GM18907 (cell line): ENCODE measurements at regions not wholly inside any gene's neighbourhood (a gene's known extent, or its start where the extent isn't known, plus 50 kb on each side); places are given as distances from the start of the nearest gene placed in this dataset.

Experiments used
- ATAC-seq: cut with Tn5 transposase; IDR thresholded peaks from one replicate; pipeline ENCODE4 v1.9.1; 2021; ENCODE audit warnings: mild to moderate bottlenecking, moderate library complexity; ENCODE audit not compliant: unreplicated experiment

DNA sequence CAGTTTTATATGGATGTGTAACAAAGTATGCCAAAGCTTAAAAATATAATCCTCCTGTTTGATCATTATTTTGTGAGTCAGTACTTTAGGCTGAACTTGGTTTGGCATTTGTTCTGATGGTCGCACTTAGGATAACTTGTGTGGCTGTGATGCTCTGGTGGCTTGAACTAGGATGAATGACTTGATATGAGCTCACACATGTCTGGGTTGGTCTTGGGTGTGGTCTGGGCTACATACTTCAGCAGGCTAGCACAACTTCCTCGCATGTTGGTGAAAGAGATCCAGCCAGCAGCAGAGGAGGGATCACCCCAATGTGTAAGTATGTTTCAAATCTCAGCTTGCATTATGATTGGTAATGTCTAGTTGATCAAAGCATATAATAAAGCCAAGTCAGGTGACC, 969.1 kb upstream of the PCDH9 start:
- ATAC-seq: no peak

DNA sequence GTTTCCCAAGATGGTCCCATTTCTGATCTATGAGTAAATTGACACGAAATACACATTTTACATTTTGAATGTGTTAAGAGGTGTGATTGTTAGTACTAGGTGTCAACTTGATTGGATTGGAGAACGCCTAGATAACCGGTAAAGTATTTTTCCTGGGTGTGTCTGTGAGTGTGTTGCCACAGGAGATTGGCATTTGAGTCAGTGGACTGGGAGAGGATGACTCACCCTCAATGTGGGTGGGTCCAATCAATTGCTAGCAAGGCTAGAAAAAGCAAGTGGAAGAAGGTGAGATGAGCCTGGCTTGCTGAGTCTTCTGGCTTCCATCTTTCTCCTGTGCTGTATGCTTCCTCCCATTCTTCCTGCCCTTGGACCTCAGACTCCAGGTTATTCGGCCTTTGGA, 960.7 kb upstream of the PCDH9 start:
- no peak for ATAC-seq

DNA sequence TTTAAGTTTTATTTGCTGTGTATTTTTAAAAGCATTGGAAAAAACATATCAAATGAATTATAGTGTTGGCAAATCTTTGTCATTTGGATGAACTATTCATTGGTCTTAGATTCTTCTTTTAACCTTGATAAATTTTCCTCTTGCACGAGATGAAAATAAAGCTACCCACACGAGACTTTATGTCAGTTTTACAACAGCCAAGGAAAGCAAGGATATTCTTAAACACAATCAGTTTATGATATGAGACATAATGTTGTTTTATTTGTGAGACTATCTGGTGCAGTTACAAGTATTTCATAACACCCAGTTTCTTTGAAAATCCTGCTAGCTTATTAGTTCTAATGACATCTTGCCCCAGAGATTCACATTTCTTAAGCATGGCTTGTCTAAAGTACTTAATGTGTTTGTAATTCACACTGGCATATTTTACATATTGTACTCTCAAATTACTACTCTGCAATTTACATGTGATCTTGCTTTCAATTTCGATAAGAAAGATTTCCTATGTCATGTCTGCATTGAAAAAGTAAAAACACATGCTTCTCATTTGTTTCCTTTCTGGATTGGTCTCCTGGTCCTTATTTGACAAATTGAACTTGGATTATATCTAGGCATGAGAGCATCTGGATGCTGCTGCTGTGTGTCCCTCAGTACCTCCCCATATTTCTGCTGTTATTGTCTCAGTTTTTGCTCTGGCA, 955.5 kb upstream of the PCDH9 start:
- ATAC-seq: no peak

DNA sequence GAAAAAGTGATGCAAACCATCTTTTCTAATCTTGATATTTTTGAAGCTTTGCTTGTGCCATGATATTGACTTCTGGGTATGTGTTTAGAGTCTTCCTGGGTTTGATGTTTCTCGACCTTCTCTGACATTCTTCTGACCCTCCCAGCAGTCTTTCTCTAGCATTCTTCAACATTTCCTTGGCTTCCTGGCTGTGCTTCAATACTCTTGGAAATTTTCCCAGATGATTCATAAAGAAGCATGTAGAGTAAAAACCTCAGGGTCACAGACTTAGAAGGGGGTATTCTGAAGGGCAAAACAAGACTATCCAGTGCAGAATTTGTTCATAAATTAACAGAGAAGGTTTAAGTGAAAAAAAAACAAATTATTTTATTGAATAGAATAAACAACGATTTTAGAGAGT, 946.3 kb upstream of the PCDH9 start:
- ATAC-seq: no peak

DNA sequence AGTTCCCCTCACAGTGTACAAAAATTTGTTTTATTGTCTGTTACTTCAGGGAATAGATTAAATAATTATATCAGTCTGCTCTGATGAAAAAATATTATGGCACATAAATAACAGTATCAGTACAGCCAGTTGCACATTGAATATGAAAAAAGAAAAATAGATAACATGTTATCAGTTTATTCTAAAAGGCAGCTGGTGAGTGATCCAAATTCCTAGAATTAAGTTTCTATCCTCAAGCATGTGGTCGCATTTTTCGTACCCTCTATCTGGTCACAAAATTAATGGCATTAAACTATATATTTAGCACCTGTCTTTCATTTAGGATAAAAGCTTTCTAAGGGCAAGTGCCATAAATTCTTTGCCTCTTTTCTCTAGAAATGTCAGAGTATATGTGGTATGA, 944.8 kb upstream of the PCDH9 start:
- no peak for ATAC-seq

DNA sequence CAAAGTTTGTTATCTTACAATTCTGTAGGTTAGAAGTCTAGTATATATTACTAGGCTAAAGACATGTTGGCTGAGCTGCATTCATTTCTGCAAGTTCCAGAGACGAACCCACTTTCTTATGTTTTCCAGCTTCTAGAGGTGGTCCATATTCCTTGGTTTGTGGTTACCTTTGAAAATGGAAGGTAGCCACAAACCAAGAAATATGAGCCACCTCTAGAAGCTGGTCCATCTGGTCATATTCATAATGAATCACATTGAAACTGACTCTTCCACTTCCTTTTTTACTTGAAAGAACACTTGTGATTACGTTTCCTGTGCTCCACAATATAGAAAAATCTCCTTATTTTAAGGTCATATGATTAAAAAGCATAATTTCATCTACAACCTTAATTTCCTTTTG, 943.0 kb upstream of the PCDH9 start:
- ATAC-seq: no peak

DNA sequence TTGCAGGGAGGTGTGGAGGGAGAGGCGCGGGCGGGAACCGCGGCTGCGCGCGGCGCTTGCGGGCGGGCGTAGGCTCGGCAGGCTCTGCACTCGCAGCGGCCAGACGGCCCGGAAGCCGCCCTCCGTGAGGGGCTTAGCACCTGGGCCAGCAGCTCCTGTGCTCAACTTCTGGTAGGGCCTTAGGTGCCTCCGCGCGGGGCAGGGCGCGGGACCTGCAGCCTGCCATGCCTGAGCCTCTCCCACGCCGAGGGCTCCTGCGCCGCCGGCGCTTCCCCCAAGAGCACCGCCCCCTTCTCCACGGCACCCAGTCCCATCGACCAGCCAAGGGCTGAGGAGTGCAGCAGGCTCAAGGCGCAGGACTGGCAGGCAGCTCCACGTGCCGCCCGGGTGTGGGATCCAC, 940.8 kb upstream of the PCDH9 start:
- no peak for ATAC-seq

DNA sequence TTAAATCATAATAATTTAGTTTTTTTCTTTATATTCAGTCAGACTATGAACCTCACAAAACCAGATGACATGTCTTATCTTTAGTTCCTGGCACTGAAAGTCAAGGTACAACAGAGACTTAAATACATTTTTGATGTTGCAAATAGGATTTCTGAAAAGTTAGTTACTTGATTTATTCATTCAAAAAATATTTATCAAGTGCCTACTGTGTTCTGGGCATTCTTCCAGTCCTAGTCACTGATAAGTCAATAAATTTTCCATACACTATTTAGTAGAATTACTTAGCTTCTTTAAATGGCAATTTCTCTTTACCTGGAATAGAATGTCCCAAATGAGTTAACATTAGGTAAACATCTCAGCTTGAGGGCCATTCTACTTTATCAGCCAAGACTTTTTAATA, 938.3 kb upstream of the PCDH9 start:
- no peak for ATAC-seq

DNA sequence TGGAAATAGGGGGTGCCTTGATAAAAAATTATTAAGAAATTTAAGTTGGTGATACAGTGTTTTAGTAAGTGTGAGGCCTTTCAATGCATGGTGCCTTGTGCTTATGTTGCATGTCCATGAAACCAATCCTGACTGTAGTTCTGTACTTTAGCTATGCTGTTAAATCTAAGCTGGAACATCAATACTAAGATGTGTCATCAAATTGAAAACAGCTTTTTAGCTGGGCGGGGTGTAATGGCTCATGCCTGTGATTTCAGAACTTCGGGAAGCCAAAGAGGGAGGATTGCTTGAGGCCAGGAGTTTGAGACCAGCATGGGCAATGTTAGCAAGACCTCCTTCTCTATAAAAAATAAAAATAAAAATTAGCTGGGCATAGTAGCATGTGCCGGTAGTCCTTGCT, 930.3 kb upstream of the PCDH9 start:
- ATAC-seq: no peak

DNA sequence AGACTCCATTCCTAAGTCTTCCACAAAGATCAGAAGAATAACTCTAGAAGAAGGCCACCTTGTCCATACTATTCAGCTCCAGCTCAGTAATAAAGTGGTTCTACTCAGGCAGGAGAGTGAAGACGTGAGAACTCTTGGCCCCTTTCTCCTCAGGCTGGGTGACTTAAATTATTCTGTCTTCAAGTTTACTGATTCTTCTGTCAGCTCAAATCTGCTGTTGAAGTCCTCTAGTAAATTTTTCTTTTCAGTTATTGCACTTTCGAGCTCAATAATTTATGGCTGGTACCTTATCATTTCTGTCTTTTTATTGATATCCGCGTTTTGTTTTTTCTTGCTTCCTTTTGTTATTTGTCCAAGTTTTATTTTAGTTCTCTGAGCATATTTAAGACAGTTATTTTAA, 922.3 kb upstream of the PCDH9 start:
- ATAC-seq: no peak

DNA sequence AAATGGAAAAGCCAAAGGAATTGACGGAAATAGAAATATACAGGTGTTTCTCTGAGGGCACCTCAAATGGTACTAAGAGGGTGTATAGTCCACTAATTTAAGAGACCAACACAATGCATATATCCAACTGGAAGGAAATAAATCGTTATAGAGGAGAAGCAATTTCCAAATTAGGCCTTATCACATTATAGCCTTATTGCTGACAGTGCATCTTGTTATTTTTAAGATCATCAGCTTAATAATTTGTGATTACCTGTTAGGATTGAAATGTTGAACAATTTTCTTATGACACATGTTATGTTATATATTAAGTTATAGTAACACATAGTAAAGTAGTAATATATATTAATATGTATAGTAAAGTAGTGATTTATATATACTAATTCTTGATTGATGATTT, 915.7 kb upstream of the PCDH9 start:
- ATAC-seq: no peak

DNA sequence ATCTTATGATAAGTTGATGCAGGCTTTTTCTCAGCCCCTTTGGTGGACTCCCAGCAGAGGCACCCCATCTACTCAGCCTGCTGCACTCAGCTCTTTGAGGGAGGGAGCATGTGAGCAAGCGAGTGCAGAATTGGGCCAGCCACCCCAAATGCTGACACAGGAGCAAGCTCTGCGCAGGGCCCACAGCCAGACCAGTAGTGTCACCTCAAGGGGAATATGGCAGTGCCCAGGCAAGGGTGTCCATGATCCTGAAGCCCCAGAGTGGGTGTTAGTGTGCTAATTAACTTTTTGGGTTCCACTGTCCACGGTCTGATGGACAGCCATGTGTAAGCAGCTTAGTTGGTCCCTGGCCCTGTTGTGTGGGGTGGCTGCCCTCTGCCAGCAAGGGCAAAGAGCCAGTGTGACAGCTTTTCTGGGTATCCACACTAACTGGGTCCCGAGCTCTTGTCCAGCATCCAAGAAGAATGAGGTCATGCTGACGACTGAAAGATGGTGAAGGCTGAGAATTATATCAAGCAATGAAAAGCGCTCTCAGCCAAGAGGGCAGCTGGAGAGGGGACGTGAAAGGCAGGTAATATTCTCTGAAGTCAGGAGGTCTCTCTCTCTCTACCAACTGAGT, 898.3 kb upstream of the PCDH9 start:
- ATAC-seq: no peak

DNA sequence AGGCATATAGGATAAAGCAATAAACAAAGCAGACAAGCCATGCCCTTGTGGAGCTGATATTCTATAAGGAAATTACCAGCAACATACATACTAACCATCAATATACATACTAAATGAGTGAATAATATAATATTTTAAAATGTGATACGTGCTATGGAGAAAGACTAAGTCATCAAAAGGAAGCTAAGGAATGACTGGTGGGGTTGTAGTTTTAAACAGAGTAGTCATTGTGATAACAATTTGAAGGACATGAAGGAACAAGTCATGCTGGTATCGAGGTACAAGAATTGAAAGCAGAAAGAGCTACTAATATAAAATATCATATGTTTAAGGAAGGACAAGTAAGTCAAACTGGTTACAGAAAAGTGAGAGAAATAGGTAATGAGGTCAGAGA, 894.9 kb upstream of the PCDH9 start:
- ATAC-seq: no peak

DNA sequence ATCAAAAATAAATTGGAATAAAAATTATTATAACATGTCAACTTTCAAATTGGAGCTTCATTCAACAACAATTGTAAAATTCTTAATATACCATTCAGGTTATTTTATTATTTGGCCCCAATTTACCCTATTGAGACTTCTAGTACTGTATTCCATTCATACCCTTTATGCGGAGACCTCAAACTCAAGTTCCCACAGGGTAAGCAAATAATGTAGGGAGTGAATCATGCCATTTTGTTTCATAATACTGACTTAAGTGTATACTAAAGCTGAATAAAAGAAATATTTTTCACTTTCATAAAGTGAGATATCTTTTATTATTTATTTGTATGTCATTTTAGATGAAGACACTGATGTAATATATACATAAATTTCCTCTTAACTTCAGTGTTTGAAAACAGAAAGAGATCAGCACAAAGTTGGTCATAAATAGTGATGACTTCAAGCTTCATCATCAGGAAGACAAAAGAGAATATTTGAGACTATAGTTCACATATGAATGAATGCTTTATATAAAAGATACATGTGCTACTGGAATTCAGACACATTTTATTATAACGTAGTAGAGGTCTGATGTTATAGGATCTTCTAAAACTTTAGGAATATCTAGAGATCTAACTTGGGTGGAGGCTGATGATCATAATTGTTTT, 894.4 kb upstream of the PCDH9 start:
- ATAC-seq: no peak

DNA sequence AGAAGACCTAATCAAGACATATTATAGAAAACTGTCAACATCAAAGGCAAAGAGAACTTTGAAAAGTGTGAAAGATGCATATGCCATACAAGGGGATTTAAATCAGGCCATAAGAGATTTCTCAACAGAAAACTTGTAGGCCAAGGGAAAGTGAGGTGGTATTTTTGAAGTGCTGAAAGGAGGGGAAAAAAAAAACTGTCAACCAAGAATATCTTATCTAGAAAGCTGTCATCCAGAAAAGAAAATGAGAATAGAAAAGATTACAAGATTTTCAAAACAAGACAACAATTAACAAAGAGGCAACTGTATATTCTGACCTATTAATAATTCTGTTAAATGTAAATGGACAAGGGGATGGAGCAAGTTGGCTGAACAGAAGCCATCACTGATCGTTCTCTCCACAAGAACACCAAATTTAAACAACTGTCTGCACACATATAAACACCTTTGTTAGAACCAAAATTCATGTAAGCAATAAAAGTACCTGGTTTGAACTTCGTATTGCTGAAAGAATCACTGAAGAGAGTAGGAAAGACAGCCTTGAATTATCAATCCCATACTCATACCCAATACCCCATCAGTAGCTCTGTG, 880.1 kb upstream of the PCDH9 start:
- ATAC-seq: no peak

DNA sequence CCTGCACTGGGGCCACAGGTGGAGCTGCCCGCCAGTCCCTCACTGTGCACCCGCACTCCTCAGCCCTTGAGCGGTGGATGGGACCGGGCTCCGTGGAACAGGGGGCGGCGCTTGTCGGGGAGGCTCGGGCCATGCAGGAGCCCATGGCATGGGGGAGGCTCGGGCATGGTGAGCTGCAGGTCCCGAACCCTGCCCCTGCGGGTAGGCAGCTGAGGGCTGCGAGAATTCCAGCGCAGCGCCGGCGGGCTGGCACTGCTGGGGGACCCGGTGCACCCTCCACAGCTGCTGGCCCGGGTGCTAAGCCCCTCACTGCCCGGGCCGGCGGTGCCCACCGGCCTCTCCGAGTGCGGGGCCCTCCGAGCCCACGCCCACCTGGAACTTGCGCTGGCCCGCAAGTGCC, 877.5 kb upstream of the PCDH9 start:
- no peak for ATAC-seq

DNA sequence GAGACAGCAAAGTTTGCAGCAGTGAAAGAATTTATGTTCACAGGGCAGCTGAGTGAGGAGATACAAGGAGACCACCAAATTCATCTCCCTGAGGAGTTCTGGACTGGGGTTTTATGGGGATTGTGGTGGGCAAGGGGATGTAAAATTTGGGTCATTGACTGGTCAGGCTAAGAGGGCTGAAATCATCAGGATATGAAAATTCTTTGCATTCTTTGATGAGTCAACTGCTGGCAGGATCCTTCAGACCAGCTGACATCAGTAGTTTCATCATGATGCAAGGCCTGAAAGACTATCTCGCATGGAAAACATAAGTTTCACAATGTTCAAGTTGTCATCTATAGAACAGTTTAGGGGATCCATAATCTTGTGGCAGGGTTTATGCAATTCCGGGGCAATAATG, 869.5 kb upstream of the PCDH9 start:
- no peak for ATAC-seq

DNA sequence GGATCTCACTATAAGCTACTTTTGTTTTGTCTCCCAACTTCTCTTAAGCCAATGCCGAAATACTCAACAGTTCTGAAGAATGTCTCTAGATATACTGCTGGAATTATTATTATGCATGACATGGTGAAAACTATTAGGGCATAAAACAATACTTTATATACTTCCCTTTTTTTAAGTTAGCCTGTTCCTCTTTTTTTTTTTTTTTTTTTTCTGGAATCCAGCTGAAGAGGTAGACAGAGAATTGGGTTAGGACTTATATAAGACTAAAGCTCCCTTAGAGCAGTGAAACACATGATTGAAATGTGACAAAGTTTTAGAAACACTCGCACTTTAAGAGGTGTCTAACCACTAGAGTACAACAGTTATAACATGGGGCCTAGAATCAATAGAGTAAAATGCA, 850.9 kb upstream of the PCDH9 start:
- no peak for ATAC-seq

DNA sequence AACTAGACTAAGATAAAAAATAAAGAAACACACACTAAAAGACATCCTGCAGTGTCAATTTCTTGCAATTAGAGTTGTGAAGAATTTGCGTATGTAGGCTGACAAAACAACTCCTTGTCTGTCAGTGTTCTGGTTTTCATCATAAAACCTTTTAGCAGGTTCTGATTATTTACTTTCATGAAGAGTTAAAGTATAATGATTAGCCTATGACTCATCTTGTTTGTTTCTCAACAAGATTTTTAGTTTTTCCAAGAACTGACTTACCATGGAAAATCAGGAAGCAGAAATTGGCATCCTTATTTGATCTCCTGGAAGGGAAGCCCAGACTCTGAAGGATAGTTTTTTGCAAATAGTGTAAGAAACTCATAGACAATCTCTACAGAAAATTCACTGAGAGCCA, 848.7 kb upstream of the PCDH9 start:
- ATAC-seq: no peak

DNA sequence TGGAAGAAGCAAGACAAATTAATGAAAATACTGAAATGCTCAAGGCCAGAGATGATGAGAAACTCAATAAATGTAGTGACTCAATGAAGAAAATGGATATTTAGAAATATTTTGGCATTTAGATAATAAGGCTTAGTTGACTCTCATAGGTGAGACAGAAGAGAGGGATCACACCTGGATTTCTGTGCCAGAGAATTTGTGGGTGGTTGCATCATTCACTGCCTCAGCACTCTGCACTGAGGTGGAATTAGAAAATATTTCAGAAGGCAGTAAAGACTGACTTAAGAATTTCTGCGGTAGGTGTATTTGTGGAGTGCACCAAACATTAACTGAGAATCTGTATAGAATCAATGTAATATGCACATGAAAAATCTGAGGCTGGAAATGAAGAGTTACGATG, 848.3 kb upstream of the PCDH9 start:
- no peak for ATAC-seq

DNA sequence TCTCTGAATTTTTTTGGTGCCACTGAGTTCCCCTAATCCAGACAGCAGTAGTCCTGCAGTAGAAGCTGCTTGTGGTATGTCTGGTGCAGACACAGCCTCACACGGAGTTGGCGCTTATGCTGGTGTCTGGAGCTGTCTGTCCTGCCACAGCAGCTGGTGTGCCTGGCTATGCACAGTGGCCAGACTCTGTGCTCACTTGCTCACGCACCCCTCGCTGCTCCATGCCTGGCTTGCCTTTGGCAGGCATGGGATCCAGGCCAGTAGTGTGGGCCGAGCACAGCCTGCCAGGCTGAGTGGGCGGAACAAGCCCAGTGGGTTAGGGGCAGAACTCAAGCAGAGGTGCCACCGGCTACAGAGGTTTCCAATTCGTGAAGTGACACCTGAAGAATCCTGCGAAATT, 845.9 kb upstream of the PCDH9 start:
- ATAC-seq: no peak

DNA sequence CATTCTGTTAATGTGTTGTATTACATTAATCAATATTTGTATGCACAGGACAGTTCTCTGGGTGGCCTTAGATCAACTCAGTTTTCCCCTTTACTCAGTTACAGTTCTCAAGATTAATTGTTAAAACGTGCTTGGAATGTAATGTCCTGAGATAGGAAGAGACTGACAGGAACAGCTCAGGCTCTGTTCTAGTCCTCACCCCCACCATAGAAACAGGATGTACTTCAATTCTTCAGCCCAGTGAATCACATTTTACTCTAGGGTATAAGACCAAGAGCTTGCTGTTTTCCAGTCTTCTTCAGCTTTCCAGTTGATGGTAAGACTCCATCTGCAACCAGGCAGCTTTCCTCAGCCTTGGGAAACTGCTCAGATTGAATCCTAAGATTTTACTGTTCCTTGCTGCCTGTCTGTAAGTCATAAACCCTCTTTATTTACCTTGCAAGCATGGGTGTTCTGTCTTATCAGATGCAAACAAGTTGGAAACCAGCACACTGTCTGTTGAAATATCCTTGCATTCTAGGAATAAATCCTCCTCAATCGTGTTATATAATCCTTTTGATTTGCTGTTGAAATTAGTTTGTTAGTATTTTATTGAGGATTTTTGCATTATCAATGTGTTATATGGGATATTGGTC, 836.9 kb upstream of the PCDH9 start:
- no peak for ATAC-seq
